PFSK-1 (cell line): ENCODE measurements at regions not wholly inside any gene's neighbourhood (a gene's known extent, or its start where the extent isn't known, plus 50 kb on each side); places are given as distances from the start of the nearest gene placed in this dataset.

Experiments
- POLR2AphosphoS5 ChIP-seq: IDR thresholded peaks from 2 replicates; pipeline ENCODE4 v1.6.1; 2012; ENCODE audit warnings: low read depth, mild to moderate bottlenecking, control low read depth, low read length, moderate library complexity
- SIN3A ChIP-seq: IDR thresholded peaks from 2 replicates; pipeline ENCODE4 v1.6.1; 2012; ENCODE audit warnings: mild to moderate bottlenecking, low read length, moderate library complexity, borderline replicate concordance; ENCODE audit not compliant: insufficient read depth
- TAF1 ChIP-seq: IDR thresholded peaks from 2 replicates; pipeline ENCODE4 v1.6.1; 2012; ENCODE audit warnings: low read length, control low read depth, borderline replicate concordance; ENCODE audit not compliant: insufficient read depth

- TF ChIP-seq TAF1 (no peak), POLR2AphosphoS5 (no peak), SIN3A (no peak)
These were observed 131.2 kb downstream of the ASB1 start for GRCh38 chr2:238557936-238558335.
